B cell (primary cell): ENCODE measurements at regions not wholly inside any gene's neighbourhood (a gene's known extent, or its start where the extent isn't known, plus 50 kb on each side); places are given as distances from the start of the nearest gene placed in this dataset.

Experiments
- ATAC-seq: fragments of 200-7000 bp; cut with Tn5 transposase; one replicate; pipeline ENCODE4 v1.10.0; 2021; ENCODE audit warnings: low read depth, mild to moderate bottlenecking, moderate number of reproducible peaks, moderate library complexity
- CTCF ChIA-PET: fragments of 350-600 bp; sonication (Branson Sonifier 250); formaldehyde crosslinking; loops from one replicate; lab custom pipeline; 2021; ENCODE audit warnings: antibody characterized with exemption, inconsistent platforms; lab: Charles Lee
- POLR2A ChIA-PET: fragments of 350-600 bp; sonication (Branson Sonifier 250); formaldehyde crosslinking; loops from one replicate; lab custom pipeline; 2021; ENCODE audit warnings: antibody characterized with exemption; lab: Charles Lee
- DNase-seq: peaks from one replicate; pipeline ENCODE4 v3.0.0; 2013
- H2AFZ ChIP-seq: 2 replicates; pipeline ENCODE4 v1.6.1; 2012; ENCODE audit warnings: mild to moderate bottlenecking, low read depth, low read length; ENCODE audit not compliant: insufficient read depth, poor library complexity, severe bottlenecking
- H3K27ac ChIP-seq, 2 donors: 1 replicate in 1 of 2; 2 replicates in 1 of 2; pipeline ENCODE4 v1.5.1; 2012 to 2013; ENCODE audit warnings: low read length in 2 of 2, mild to moderate bottlenecking in 2 of 2, moderate library complexity in 1 of 2
- H3K27me3 ChIP-seq, 4 experiments: fragments of 200-600 bp in 1 of 4; sonication (generic) in 1 of 4; replicated peaks in 1 of 4; 1 replicate in 2 of 4; 2 replicates in 2 of 4; pipeline versions ENCODE4 v1.6.1 to v1.7.0; 2013 to 2016; ENCODE audit warnings: low read length in 3 of 4, mild to moderate bottlenecking in 2 of 4, mixed read lengths in 1 of 4, moderate library complexity in 1 of 4; ENCODE audit not compliant: insufficient read depth in 4 of 4, control insufficient read depth in 3 of 4; ENCODE audit errors: control extremely low read depth in 1 of 4
- H3K36me3 ChIP-seq, 2 experiments: replicated peaks in 1 of 2; 1 replicate in 1 of 2; 2 replicates in 1 of 2; pipeline versions ENCODE4 v1.6.1 to v1.7.1; 2013; ENCODE audit warnings: low read length in 1 of 2; ENCODE audit not compliant: insufficient read depth in 2 of 2, control insufficient read depth in 1 of 2; ENCODE audit errors: control extremely low read depth in 1 of 2, extremely low read depth in 1 of 2
- H3K4me1 ChIP-seq, 2 donors: fragments of 200-600 bp in 1 of 2; sonication (generic) in 1 of 2; 1 replicate in 1 of 2; 2 replicates in 1 of 2; pipeline versions ENCODE4 v1.5.1 to v1.6.1; 2013 to 2017; ENCODE audit warnings: low read length in 2 of 2; ENCODE audit not compliant: control insufficient read depth in 2 of 2, insufficient read depth in 2 of 2
- H3K4me2 ChIP-seq: replicated peaks from 2 replicates; pipeline ENCODE3; 2012; ENCODE audit warnings: mild to moderate bottlenecking, low read depth, low read length; ENCODE audit not compliant: poor library complexity, severe bottlenecking
- H3K4me3 ChIP-seq, 5 experiments: fragments of 200-600 bp in 1 of 5; sonication (generic) in 1 of 5; 1 replicate in 3 of 5; 2 replicates in 2 of 5; pipeline versions ENCODE4 v1.5.1 to v1.7.0; 2011 to 2016; ENCODE audit warnings: low read length in 4 of 5, mild to moderate bottlenecking in 4 of 5, low read depth in 2 of 5, control low read depth in 1 of 5, moderate library complexity in 1 of 5; ENCODE audit not compliant: insufficient read depth in 1 of 5; ENCODE audit errors: control extremely low read depth in 1 of 5, extremely low read depth in 1 of 5
- H3K79me2 ChIP-seq: fragments of 200-600 bp; sonication (generic); one replicate; pipeline ENCODE4 v1.6.0; 2016; ENCODE audit warnings: low read length; ENCODE audit not compliant: control insufficient read depth, insufficient read depth
- H3K9ac ChIP-seq: fragments of 200-600 bp; sonication (generic); 2 replicates; pipeline ENCODE4 v1.6.1; 2017; ENCODE audit warnings: mild to moderate bottlenecking, low read length, moderate library complexity
- H3K9me3 ChIP-seq, 3 donors: one replicate each; pipeline versions ENCODE4 v1.6.1 to v1.7.1; 2013; ENCODE audit warnings: low read length in 2 of 3; ENCODE audit not compliant: control insufficient read depth in 2 of 3, insufficient read depth in 1 of 3; ENCODE audit errors: control extremely low read depth in 1 of 3
- H4K20me1 ChIP-seq: 2 replicates; pipeline ENCODE4 v1.6.0; 2012; ENCODE audit warnings: mild to moderate bottlenecking, low read length; ENCODE audit not compliant: insufficient read depth, control insufficient read depth, poor library complexity, severe bottlenecking
- H3K27ac Mint-ChIP-seq: one replicate; pipeline ENCODE4 v1.8.0; 2021; ENCODE audit warnings: mixed read lengths
- H3K27me3 Mint-ChIP-seq: one replicate; pipeline ENCODE4 v1.8.0; 2021; ENCODE audit warnings: mixed read lengths
- H3K4me1 Mint-ChIP-seq: one replicate; pipeline ENCODE4 v1.8.0; 2021; ENCODE audit warnings: mixed read lengths
- H3K4me3 Mint-ChIP-seq: one replicate; pipeline ENCODE4 v1.8.0; 2021; ENCODE audit warnings: mixed read lengths
- H3K9me3 Mint-ChIP-seq: one replicate; pipeline ENCODE4 v1.8.0; 2022; ENCODE audit warnings: mixed read lengths; ENCODE audit not compliant: insufficient read depth
- EZH2 ChIP-seq: IDR thresholded peaks from 2 replicates; pipeline ENCODE4 v1.6.1; 2012; ENCODE audit warnings: borderline replicate concordance, low read depth, mild to moderate bottlenecking, moderate library complexity, low read length; ENCODE audit not compliant: insufficient read depth, poor library complexity, severe bottlenecking
- WGBS: methylation state at CpG from one replicate; pipeline ENCODE4 v1.1.5; 2013; ENCODE audit warnings: missing lambda C conversion rate; ENCODE audit not compliant: insufficient coverage; 5-methylcytosine and 5-hydroxymethylcytosine counted together
- intact Hi-C: fragments of 100-400 bp; cut with micrococcal nuclease; formaldehyde crosslinking; loops from one replicate; pipeline ENCODE4 v1.10.0; 2022
- TF ChIP-seq, protein P1 (sequence below): fragments of 200-600 bp; IDR thresholded peaks from one replicate; pipeline ENCODE4 v1.8.0; 2022; ENCODE audit warnings: antibody characterized with exemption, mild to moderate bottlenecking

DNA sequence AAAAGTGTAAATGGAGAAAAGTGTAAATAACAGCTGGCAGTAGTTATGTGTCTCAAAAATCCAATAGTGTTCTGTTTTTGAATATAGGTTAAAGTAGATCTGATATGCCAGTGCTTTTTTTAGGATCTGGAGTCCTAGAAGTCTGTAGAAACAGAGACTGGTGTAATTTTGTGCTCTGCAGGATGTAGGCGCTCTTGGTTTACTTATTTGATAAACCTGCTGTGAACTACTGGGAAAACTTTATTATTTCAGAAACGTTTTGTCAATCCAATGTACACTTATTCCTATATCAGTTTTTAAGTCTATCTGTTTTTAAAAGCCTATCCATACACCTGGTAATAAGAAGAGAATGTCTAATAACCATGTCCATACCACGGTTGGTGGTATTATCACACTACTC is 530.8 kb upstream of the ZNF804A start:
- peaks cover 0 to 2% (median 0%) of the 10 kb centered on the region in 3 donors for H3K9me3 ChIP-seq
- WGBS, result no CpG with 5 or more reads among the region's 3 CpGs
- intact Hi-C loops, result no loop called here
- no peak overlapping the region for H3K9ac ChIP-seq
- H3K4me2 ChIP-seq, result no peak overlapping the region
- H4K20me1 ChIP-seq, result no peaks in the 10 kb centered on the region
- H3K27ac Mint-ChIP-seq, result no peak overlapping the region
- no peak overlapping the region for H3K4me3 ChIP-seq
- POLR2A ChIA-PET, result no interaction called here
- H3K79me2 ChIP-seq, result no peaks in the 10 kb centered on the region
- peaks cover 2% of the 10 kb centered on the region for H3K9me3 Mint-ChIP-seq
- no peaks in the 10 kb centered on the region for H3K27me3 ChIP-seq
- DNase-seq, result no peak
- TF ChIP-seq, protein P1, sequence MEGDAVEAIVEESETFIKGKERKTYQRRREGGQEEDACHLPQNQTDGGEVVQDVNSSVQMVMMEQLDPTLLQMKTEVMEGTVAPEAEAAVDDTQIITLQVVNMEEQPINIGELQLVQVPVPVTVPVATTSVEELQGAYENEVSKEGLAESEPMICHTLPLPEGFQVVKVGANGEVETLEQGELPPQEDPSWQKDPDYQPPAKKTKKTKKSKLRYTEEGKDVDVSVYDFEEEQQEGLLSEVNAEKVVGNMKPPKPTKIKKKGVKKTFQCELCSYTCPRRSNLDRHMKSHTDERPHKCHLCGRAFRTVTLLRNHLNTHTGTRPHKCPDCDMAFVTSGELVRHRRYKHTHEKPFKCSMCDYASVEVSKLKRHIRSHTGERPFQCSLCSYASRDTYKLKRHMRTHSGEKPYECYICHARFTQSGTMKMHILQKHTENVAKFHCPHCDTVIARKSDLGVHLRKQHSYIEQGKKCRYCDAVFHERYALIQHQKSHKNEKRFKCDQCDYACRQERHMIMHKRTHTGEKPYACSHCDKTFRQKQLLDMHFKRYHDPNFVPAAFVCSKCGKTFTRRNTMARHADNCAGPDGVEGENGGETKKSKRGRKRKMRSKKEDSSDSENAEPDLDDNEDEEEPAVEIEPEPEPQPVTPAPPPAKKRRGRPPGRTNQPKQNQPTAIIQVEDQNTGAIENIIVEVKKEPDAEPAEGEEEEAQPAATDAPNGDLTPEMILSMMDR, result no peak
- no peak for TF ChIP-seq EZH2
- CTCF ChIA-PET, result no interaction called here
- H3K4me3 Mint-ChIP-seq, result no peak overlapping the region
- no peaks in the 10 kb centered on the region for H3K36me3 ChIP-seq
- no peak overlapping the region for H3K27ac ChIP-seq
- H3K27me3 Mint-ChIP-seq, result no peaks in the 10 kb centered on the region
- no peak for ATAC-seq
- no peak overlapping the region for H2AFZ ChIP-seq
- no peaks in the 10 kb centered on the region for H3K4me1 ChIP-seq
- H3K4me1 Mint-ChIP-seq, result no peaks in the 10 kb centered on the region

DNA sequence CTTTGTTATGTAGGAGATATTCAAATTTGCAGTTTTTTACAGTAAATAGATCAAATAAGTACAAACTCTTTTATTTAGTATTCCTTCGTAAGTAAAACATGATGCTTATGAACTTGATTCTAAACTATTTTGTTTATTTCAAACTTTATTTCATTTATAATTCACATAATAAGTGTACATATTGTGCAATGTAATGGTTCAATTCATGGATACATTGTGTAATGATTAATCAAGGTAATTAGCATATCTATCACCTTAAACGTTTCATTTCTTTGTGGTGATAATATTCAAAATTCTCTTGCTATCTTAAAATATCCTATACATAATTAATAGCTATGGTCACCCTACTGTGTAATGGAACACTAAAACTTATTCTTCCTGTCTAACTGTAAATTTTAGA is 525.9 kb upstream of the ZNF804A start:
- Mint-ChIP-seq H3K4me1 (no peaks in the 10 kb centered on the region), H3K4me3 (no peak overlapping the region), H3K27ac (no peak overlapping the region), H3K9me3 (peaks cover 2% of the 10 kb centered on the region), H3K27me3 (no peaks in the 10 kb centered on the region)
- intact Hi-C loops, result no loop called here
- Histone ChIP-seq H3K4me3 (no peak overlapping the region), H3K79me2 (no peaks in the 10 kb centered on the region), H3K4me1 (no peaks in the 10 kb centered on the region), H3K27me3 (no peaks in the 10 kb centered on the region), H3K9ac (no peak overlapping the region), H4K20me1 (no peaks in the 10 kb centered on the region), H2AFZ (no peak overlapping the region), H3K27ac (no peak overlapping the region), H3K4me2 (no peak overlapping the region), H3K36me3 (no peaks in the 10 kb centered on the region), H3K9me3 (no peaks in the 10 kb centered on the region)
- POLR2A ChIA-PET, result no interaction called here
- no CpG with 5 or more reads among the region's 2 CpGs for WGBS
- ATAC-seq, result no peak
- TF ChIP-seq EZH2, result no peak
- TF ChIP-seq, protein P1, result no peak
- no peak for DNase-seq
- CTCF ChIA-PET, result no interaction called here
